Prostate gland (tissue), 2 donors: ENCODE measurements at regions not wholly inside any gene's neighbourhood (a gene's known extent, or its start where the extent isn't known, plus 50 kb on each side); places are given as distances from the start of the nearest gene placed in this dataset.

Experiments used
- CTCF ChIP-seq, 4 experiments: fragments of 200-600 bp in 2 of 4; fragments of 450-650 bp in 2 of 4; sonication (generic) in 2 of 4; IDR thresholded peaks; 1 replicate in 3 of 4; 2 replicates in 1 of 4; pipeline ENCODE4 v1.5.1; 2016 to 2019; ENCODE audit warnings: antibody characterized with exemption in 4 of 4, mild to moderate bottlenecking in 2 of 4, moderate library complexity in 2 of 4
- POLR2A ChIP-seq: fragments of 450-650 bp; IDR thresholded peaks from one replicate; pipeline ENCODE4 v1.6.1; 2016; ENCODE audit warnings: antibody characterized with exemption, mild to moderate bottlenecking
- POLR2AphosphoS5 ChIP-seq: sonication (generic); formaldehyde crosslinking; IDR thresholded peaks from one replicate; pipeline ENCODE4 v1.6.1; 2017; ENCODE audit warnings: antibody characterized with exemption

GRCh38 chr6:21753241-21754108 lies 159.9 kb downstream of the SOX4 start:
- no peak for TF ChIP-seq POLR2AphosphoS5
- no peak for TF ChIP-seq CTCF (IDR thresholded peaks at IDR 0.05)
- TF ChIP-seq POLR2A: no peak
